ENCODE measurements at regions not wholly inside any gene's neighbourhood (a gene's known extent, or its start where the extent isn't known, plus 50 kb on each side); places are given as distances from the start of the nearest gene placed in this dataset.

DNA sequence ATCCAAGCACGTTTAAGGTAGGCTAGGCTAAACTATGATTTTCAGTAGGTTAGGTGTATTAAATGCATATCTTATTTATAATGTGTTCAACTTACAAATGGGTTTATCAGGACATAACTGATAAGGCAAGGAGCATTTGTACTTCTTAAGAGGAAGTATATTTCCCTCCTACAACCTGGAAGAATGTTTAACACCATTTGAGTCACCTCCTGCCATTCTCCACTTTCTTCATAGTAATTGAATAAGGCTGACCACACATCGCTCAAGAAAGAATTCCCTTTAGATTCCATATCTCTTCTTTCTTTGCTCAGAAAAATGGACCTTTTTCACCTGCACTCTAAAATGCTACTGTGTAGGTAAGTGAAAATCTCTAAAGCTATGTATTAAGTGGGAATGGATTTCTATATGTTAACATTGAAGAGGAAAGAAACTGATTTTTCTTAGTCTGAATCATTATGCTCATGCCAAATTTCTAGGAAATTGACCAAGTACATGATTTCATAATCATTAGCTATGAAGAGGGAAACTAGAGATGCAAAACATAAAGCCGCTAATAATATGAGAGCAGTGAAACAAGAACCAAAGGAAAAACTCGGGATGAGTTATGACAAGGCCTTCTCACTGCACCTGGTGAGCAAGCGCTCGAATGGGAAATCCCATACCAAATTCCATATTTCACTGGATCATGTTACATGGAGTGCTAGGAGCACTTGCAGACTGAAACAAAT is 210.4 kb downstream of the ALDH8A1 start:
- no peak for DNase-seq (ENCODE audit: low spot score)

DNA sequence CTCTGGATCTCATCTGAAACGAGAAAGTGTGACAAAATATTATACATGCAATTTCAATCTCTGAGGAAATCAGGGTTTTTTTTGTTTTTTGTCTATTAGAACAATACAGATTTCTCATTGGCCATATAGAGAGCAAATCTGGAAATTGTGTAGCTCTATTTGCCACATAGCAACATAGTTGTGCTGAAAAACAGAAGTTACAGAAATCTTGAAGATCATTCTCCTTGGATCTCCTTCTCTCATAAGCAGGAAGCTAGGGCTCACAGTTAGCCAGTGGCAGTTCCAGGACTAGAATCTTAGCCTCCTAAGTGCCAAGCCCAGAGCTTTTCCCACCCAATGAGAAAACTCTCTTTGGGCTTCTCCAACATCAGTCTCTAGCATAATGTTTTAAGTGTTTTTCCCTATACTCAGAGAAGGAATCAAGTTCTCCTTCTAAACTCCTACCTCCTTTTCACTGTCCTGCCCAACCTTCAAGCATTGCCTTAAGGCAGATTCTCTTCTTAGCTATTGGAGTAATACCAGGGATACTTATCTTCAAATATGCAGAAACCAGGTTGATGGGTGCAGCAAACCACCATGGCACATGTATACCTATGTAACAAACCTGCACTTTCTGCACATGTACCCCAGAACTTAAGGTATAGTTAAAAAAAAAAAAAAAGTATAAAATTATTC is 211.6 kb downstream of the ALDH8A1 start:
- DNase-seq (ENCODE audit: low spot score) = no peak

DNA sequence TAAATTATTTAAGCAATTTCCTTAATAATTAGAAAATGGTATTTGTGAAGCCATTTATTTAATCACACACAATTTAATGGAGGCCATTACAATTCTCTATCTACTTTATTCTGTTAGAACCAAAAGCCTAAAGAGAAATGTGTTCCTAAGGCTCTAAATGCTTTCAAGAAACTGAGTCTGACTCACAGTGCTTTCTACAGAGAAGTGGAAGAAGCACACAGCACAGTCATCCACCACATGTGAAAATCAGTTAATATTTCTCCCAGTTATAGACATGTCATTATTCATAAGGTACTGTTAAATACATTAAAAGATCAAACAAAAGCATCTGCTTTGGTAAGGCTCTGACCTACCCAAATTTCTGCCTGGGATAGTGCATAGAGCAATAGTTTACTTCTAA is 214.4 kb downstream of the ALDH8A1 start:
- no peak for DNase-seq (ENCODE audit: low spot score)

DNA sequence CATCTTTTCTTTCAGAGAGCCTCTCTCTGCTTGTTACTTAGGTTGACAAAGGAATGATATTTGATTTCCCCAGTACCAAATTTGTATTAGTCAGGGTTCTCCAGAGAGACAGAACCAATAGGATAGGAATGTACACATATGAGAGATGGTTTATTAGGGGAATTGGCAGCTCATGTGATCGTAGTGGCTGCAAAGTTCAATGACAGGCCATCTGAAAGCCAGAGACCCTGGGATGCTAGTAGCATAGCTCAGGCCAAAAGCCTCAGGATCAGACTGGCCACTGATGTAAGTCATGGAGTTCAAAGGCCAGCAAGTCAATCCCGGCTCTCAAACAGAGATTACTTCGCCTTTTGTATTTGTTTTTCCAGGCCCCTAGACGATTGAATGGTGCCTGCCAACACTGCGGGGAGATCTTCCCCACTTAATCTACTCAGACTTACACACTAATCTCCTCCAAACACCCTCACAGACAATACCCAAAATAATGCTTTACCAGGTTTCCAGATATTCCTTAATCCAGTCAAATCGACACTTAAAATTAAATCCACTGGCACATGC is 215.5 kb downstream of the ALDH8A1 start:
- no peak for DNase-seq (ENCODE audit: low spot score)

DNA sequence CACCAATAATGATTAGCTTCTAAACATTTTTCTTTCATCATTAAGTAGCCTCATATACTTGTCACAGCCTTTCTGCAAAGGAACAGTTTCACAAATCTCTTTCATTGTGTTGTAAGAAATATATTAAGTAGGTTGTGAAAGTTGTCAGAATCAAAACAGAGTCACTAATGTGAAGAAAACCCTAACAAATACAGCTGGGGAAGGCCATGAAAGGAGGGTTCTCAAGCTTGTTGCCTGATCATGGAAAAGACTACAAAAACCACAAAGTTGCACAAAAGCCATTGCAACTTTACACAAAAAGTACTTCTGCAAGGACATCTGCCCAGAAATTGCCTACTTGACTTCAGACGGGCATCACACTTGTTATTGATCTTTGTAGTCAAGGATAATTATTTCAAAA is 216.1 kb downstream of the ALDH8A1 start:
- DNase-seq (ENCODE audit: low spot score) = no peak

DNA sequence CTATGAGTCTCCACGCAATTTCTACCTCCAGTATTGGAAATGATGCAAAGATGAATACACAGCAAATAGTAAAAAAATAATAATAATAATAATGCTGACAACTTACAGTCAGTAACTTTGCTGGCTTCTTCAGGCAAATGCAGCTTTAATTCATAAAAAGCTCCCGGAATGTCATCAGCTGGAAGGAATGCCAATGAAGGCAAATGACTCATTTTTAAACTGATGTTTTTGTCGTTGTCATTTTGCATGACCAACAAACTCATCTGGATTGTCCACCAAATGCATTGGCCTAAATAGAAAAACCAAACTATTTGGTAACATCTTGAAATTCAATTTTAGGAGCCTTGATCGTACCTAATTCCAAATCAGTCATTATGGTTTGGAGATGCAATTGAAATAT is 217.1 kb downstream of the ALDH8A1 start:
- DNase-seq (ENCODE audit: low spot score) = peak; percentile 64

DNA sequence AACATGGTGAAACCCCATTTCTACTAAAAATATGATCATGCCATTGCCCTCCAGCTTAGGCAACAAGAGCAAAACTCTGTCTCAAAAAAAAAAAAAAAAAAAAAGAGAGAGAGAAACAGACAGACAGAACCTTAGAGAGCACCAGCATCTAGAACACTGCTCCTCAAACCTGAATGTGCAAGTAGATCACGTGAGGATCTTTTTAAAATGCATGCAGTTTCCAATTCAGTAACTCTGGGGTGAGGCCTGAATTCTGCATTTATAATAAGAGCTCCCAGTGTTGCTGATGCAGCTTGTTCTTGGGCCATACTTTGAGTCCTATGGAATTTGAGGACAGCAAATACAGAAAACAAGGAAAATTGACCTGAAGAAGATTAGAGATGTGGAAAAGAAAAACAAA is 218.3 kb downstream of the ALDH8A1 start:
- DNase-seq (ENCODE audit: low spot score) = no peak

DNA sequence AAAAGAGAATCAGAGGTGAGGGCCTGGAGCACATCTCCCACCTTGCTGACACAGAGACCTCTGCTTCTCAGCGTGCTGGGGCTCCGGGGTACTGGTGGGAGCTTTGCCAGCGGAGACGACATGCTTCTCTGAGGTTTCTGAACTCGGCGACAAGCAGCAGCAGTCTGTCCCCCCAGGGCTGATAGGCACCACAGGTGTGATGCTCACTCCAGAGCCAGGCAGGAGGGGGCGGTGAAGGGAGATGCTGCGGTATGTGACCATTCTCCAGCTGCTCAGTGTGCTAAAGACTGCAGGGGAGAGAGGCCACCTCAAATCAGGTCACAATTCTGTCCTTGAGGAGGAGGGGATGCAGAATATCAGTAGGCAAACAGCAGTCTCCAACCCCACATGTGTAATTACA is 219.9 kb downstream of the ALDH8A1 start:
- no peak for DNase-seq (ENCODE audit: low spot score)

DNA sequence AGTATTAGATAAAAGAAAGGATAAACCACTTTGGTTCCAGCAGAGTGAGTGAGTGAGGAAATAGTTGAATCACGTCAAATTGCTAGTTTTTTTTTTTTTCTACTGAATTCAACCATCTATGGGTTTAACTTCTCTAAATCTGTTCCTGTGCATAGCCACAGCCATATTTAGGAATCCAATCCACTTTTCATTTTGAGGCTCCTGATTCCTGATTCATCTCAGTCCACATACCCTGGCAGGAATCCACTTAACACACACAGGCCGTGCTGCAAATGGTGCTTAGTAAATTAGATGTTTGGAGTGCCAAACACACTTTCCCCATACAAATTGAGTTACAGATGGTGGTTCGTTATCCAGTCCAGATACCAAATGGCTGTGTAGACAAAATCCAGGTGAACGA is 220.3 kb downstream of the ALDH8A1 start:
- no peak for DNase-seq (ENCODE audit: low spot score)

DNA sequence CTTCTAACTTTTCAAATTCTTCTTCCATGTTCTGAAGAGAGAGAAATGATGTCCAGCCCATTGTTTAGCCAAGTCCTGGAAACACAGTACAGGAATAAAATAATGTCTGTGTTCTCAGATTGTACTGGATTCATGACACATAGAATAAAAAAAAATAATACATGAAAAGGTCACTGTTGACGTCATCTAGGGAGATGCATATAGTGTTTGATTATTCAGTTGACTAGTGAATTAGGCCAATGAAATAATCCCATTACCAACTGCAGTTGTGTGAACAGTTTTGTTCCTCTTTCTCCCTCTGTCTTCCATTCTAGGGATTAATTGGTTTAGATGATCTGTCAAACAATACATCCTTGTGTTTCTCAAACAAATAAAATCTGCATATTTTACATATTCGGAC is 222.8 kb downstream of the ALDH8A1 start:
- no peak for DNase-seq (ENCODE audit: low spot score)

DNA sequence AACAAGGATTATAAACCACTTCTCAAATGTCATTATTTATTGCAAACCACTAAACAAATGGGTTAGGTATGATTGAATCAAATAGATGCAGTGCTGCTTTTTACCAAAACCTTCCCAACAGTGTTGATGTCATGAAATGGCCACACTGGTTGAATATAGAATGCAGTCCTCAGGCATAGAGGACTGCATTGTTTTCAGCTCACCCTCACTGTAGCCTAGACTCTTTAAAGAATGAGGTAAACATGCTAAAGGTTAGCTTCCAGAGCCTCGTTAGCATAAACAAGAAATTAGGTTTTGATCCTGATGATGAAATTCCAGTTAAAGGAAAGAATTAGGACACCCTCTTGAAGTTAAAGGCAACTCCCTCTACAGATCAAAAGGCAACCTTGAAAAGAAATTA is 224.3 kb downstream of the ALDH8A1 start:
- no peak for DNase-seq (ENCODE audit: low spot score)

DNA sequence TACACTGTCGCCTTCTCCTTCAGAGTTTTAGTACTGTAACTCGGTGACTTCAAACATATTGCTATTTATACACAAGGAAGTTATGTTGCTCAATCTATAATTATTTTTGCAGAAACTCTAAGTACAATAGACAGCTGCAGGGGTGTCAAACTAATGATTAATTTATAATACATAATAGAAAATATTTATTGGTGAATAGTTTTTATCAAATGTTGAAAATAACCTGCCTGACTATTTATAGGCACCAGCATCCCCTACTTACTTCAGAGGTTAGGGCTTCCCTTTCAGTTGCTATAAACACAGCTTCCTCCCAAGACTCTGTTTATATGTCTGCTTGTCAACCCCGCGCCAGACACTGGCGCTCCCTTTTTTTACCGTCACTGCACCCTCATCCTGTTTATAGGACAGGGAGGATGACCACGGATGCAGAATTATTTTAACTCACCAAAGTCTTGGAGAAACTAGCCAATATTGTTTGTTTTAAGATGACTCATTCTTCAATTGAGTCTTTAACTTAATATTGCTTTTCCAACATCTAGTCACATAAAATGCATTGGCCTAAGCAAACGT is 225.0 kb downstream of the ALDH8A1 start:
- peak; percentile 84 for DNase-seq (ENCODE audit: low spot score)

DNA sequence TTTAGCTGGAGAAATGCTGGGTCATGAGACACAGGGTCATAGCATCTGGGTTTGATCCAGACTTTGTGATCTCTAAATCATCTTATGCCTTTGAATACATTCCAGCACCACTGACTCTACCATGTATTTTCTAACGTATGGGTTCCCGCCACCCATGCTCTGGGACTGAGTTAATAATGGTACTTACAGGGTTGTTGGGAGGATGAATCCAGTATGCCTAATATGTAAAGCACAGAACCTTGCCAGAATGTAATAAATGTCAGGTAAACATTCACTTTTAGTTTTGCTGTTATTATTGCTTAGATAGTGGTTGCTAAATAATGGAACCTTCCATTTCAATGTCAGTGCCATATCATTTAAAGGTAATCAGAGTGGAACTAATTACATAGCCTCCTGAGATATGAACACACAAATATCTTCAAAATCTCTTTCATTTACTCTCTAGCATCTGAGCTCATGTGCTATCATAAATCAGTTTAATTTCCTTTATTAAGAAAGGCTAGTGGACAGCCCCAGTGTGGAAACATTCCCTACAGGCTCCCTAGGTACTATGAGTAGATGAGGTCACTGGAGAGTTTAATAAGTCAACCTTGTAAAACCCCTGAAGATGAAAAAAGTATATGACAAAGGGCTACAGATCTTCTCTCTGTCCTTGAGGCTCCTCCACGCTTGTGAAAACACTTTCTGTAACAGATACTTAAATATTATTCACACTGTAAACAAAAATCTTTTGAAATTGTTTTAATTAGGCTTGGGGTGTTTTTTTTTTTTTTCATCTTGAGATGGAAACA is 226.6 kb downstream of the ALDH8A1 start:
- no peak for DNase-seq (ENCODE audit: low spot score)

DNA sequence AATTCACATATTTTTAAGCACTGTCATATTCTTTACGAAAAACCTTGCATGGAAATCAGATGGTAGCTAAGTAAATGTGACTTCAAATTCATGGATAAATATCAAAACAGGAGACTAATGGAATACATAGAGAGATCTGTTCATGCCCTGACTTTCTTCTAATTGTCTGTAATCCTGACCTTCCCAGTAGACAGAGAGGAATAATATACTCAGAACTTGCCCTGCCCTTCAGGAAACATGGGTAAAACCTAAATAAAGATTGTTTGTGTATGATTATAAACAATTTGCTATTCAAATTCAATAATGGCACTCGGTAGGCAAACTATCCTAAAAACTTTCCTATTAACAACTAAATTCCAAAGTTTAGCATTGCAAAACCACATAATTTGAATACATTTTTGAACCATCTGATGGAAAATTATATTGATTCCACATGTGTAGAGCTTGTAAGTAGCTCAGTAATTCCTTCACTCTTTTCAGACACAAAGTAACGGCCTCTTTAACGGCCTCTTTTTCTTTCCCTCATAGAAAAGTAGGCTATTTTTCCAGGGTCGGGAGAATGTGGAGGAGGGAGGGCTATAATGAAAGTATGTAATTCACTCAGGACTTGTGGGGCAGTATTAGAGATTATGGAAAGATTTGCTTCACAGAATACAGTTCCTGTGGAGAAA is 227.6 kb downstream of the ALDH8A1 start:
- no peak for DNase-seq (ENCODE audit: low spot score)

DNA sequence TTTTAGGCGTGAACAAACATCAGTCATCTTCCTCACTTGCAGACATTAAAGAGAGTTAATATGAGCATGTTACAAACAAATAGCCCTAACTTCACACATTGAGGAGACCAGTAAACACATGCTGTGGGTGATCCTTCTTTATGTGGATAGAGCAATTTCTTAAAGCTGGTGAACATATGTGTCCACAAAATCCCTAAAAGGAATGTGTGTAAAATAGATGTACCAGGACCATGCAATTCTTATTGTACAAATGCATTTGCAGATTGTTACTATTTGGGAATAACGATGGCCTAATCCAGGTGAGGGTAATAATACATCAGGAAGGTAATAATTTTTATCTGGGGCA is 228.9 kb downstream of the ALDH8A1 start:
- DNase-seq (ENCODE audit: low spot score) = no peak

DNA sequence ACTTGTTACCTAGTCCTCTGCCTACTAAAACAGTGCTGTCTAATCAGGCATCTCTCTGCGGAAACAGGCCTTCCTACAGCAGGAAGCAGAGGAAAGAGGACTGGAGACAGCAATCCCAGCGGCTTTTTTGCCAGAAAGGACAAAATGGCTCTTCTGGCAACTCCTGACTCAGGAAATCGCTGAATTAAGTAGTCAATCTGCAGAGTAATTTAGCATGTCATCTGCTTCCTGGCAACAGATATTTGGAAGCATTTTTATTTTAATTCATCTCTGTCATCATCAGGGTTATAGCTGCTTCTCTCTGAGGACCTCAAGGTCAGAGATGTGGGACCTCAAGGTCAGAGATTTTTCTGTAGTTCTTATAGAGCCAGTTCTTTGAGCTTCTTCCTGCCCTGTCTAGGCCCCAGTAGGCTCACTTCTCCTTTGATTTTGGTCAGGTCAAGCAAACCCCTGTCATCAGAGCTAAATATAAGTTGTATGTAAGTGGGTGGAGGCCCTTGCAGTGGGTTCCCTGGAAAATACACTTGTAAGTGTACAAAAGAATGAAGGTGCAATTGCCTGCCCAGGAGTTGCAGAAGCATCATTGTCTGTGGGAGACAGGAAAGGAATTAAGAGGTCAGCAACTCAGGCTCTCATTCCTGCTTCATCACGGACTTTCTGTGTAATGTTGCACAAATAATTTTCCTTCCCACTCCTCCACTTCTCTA is 229.4 kb downstream of the ALDH8A1 start:
- peak; percentile 97 for DNase-seq (ENCODE audit: low spot score)

DNA sequence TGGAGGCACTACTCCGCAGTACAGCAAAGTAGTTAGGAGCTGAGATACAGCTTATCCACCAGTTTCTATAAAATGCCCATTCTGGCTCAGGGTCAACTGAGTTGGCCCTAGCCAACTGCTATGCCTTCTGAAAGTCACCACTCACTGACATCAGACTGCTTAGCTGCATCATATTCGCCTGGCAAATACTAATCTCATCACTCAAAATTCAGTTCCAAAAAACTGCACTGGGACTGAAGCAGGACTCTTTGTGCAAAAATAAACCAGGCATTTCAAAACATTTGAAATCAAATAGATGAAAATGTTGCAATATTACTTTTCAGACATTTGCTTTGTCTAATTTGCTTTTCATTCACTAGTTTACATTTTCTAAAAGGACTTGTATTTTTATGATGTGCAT is 230.0 kb downstream of the ALDH8A1 start:
- no peak for DNase-seq (ENCODE audit: low spot score)

DNA sequence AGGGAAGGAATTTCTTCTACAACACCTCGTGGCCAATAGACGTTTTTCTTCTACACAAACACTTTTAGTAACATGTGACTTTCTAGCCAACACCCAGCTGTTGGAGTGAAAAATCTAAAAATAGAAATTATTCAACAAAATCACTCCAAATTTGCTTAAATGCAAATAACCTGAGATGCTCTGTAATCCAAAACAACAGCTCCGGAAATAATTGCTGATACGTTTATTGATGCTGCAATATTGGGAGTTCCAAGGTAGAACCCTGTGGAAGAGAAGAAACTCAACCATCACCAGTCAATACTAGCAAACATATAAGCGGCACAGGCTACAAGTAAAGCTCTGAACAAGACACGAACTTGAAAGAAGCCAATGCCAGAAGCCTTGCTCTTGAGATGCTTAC is 230.6 kb downstream of the ALDH8A1 start:
- DNase-seq (ENCODE audit: low spot score) = no peak

DNA sequence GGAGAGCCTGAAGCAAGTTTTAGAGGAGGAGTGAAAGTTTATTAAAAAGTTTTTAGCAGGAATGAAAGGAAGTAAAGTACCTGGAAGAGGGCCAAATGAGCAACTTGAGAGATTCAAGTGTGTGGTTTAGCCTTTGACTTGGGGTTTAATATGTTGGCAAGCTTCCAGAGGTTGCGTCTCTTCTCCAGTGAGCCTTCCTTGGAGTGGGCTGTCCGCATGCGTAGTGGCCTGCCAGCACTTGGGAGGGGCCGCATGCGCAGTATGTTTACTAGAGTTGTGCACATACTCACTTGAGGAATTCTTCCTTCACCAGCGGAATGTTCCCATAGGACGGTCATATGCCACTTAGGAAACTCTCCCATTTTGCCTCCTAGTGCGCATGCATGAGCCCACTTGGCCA is 235.2 kb downstream of the ALDH8A1 start:
- peak; percentile 72 for DNase-seq (ENCODE audit: low spot score)

DNA sequence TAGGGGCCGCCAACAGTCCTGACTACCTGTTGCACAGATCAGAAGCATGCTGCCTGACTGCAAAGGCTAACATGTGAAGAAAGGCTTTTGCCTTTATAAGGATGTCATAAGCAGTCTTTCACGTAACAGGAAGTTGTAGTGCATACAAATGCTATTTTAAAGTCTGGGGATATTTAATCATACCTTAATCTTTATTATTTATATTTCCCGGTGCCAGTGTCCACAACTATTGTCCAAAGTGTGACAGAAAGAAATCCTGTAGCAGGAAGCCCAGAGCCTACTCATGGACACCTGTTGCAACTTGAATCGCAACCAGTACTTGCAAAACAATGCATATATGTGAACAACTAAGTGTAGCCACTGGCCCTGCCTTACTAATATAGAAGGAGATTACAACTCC is 235.8 kb downstream of the ALDH8A1 start:
- DNase-seq (ENCODE audit: low spot score) = peak; percentile 73

DNA sequence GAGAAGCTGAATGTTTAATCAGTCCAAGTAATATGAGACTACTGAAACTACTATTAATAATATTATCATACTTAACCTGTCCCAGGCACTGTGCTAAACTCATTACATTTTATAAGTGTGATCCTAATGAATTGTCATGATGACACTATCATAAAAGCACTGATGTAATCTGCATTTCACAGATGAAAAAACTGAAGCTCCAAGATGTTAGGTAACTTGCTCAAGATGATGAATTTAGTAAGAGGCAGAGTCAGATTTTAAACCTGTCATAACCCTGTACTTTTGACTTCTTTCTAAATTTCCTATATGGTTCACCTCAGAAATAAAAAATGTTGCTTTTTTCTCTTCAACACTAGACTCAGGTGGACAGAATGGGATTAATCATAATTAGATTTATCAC is 237.6 kb downstream of the ALDH8A1 start:
- DNase-seq (ENCODE audit: low spot score) = no peak

Measured in kidney capillary endothelial cell (primary cell).